CD4-positive, alpha-beta T cell treated with Interleukin-4 for 1 hour (primary cell): ENCODE measurements at regions not wholly inside any gene's neighbourhood (a gene's known extent, or its start where the extent isn't known, plus 50 kb on each side); places are given as distances from the start of the nearest gene placed in this dataset.

Source experiments
- DNase-seq, 2 donors: peaks; one replicate each; pipeline ENCODE4 v3.0.0-alpha.2; 2020 to 2022

GRCh38 chr2:75798569-75798968 is 87.9 kb upstream of the GCFC2 start:
- no peak for DNase-seq

GRCh38 chr2:75792996-75793395 is 82.3 kb upstream of the GCFC2 start:
- DNase-seq: no peak

- DNase-seq: no peak
Measured at GRCh38 chr2:75792146-75792545, 81.4 kb upstream of the GCFC2 start.

- no peak for DNase-seq
Measured at GRCh38 chr2:75790814-75791467, 80.2 kb upstream of the GCFC2 start.

GRCh38 chr2:75790121-75790813 is 79.6 kb upstream of the GCFC2 start:
- no peak for DNase-seq

- no peak for DNase-seq
Measured at GRCh38 chr2:75788902-75789301, 78.2 kb upstream of the GCFC2 start.

GRCh38 chr2:75788154-75788553 is 77.4 kb upstream of the GCFC2 start:
- DNase-seq: no peak

GRCh38 chr2:75787532-75788132 is 76.9 kb upstream of the GCFC2 start:
- no peak for DNase-seq

GRCh38 chr2:75775311-75775823 is 64.7 kb upstream of the GCFC2 start:
- no peak for DNase-seq

- DNase-seq: no peak
Measured at GRCh38 chr2:75772908-75773630, 62.4 kb upstream of the GCFC2 start.

- DNase-seq: no peak
Measured at GRCh38 chr2:75765798-75766197, 55.1 kb upstream of the GCFC2 start.

GRCh38 chr2:75764611-75765010 is 53.9 kb upstream of the GCFC2 start:
- no peak for DNase-seq
